GM12891 (cell line): ENCODE measurements at regions not wholly inside any gene's neighbourhood (a gene's known extent, or its start where the extent isn't known, plus 50 kb on each side); places are given as distances from the start of the nearest gene placed in this dataset.
"Not testable (repeated sequence)": the region's sequence is repeated elsewhere in the genome, so short reads cannot be mapped to it uniquely, and the experiment has no call there.

Experiments
- DNase-seq: peaks from one replicate; pipeline ENCODE4 v3.0.0; 2011; ENCODE audit warnings: low spot score; ENCODE audit not compliant: insufficient read length
- FAIRE-seq: peaks from 2 replicates; lab custom pipeline; 2011; peaks lifted over from hg19 to GRCh38; lab: Jason Lieb, UNC
- PAX5 ChIP-seq: IDR thresholded peaks from 2 replicates; pipeline ENCODE4 v1.6.1; 2011; ENCODE audit warnings: low read length, moderate library complexity, mild to moderate bottlenecking; ENCODE audit not compliant: insufficient read depth, severe bottlenecking
- POLR2A ChIP-seq: IDR thresholded peaks from 2 replicates; pipeline ENCODE4 v1.6.1; 2011; ENCODE audit warnings: low read depth, low read length, control low read depth
- POLR2AphosphoS5 ChIP-seq: IDR thresholded peaks from 2 replicates; pipeline ENCODE4 v1.6.1; 2011; ENCODE audit warnings: low read depth, low read length, control low read depth
- POU2F2 ChIP-seq: IDR thresholded peaks from 2 replicates; pipeline ENCODE4 v1.6.1; 2011; ENCODE audit warnings: low read depth, mild to moderate bottlenecking, control low read depth, low read length, moderate library complexity
- SPI1 ChIP-seq: IDR thresholded peaks from 2 replicates; pipeline ENCODE4 v1.6.1; 2011; ENCODE audit warnings: low read depth, low read length, control low read depth
- TAF1 ChIP-seq: IDR thresholded peaks from 2 replicates; pipeline ENCODE4 v1.6.1; 2011; ENCODE audit warnings: low read depth, low read length, control low read depth

DNA sequence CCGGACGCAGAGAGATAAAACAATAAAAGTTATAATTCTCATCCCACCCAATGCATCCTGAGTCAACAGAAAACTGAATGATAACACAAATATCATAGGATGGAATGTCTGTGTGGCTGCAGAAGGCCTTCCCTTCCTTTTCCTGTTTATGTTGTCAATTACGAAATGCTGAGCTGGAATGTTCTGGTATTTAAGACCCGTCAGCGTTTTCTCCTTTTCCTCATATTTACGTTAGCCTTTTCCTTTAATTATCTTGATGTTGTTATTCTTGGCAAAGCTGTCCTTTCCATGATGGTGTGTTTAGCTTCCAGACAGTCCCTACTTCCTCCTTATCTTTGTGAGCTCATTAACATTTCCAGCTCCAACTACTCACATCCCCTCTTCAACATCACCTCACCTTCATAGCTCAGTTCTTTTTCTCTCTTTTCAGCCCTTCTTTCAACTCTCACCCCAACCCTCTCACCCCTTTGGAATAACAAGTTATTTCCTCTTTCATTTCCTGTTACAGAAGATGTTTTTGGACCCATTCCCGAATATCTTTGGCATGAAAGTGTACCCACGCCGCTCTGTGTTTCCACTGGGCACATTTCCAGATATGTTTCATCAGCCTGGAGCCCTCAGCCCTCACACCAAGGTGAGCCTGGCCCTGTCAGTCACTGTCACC is 221.6 kb downstream of the NR2F1-AS1 start:
- no peak for DNase-seq
- FAIRE-seq, result no peak
- TF ChIP-seq TAF1 (no peak), POU2F2 (no peak), POLR2AphosphoS5 (no peak), SPI1 (no peak), PAX5 (no peak), POLR2A (no peak)

DNA sequence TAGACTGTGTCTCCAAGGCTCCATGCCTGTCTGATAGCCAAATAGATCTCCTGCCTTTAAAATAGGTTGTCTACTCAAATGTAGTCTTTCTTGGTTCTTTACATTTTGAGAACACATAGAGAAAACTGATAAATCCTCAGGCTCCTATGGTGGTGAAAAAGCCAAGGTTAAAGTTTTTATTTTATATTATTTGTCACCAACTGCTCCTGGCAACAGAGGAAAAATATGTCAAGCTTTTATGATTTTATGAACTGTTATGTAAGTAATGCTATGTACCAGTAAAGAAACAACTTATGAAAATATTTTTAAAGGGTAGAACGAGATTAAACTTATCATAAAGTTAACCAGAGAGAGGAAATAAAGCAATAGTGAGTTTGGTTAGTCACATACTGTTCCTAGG is 222.8 kb downstream of the NR2F1-AS1 start:
- no peak for DNase-seq
- no peak for TF ChIP-seq POLR2A
- TF ChIP-seq POU2F2, result no peak
- TF ChIP-seq POLR2AphosphoS5, result no peak
- no peak for TF ChIP-seq TAF1
- TF ChIP-seq PAX5, result no peak
- no peak for TF ChIP-seq SPI1
- no peak for FAIRE-seq

GRCh38 chr5:93357686-93358085 is 223.3 kb downstream of the NR2F1-AS1 start:
- no peak for FAIRE-seq
- TF ChIP-seq SPI1 (no peak), POLR2A (no peak), POU2F2 (no peak), POLR2AphosphoS5 (no peak), TAF1 (no peak)

GRCh38 chr5:93355691-93356090 is 225.3 kb downstream of the NR2F1-AS1 start:
- no peak for DNase-seq
- no peak for FAIRE-seq
- TF ChIP-seq POU2F2, result no peak
- TF ChIP-seq TAF1, result no peak
- no peak for TF ChIP-seq PAX5
- no peak for TF ChIP-seq SPI1
- TF ChIP-seq POLR2AphosphoS5, result no peak
- TF ChIP-seq POLR2A, result no peak

More at GRCh38 chr5:93357686-93358085, 223.3 kb downstream of the NR2F1-AS1 start:
- no peak for DNase-seq

DNA sequence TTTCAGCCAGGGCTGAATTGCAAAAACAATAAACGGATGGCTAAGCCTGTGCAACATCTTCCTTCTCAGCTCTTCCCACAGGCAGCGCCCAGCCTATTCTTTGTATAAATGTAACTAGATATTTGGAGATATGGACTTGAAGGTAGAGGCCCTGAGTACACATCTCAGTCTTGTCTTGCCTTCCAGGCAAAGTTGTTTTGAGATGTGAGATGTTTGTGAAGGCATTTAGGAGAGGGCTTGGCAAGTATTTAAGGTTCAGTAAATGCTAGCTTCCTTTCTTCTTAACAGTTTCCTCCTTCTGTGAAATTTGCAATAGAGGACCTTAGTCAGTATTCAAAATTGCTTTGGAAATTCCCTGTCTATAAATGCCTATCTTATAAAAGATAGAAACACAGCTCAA is 228.8 kb downstream of the NR2F1-AS1 start:
- TF ChIP-seq PAX5, result no peak
- no peak for TF ChIP-seq SPI1
- TF ChIP-seq POLR2A, result no peak
- no peak for TF ChIP-seq POU2F2
- TF ChIP-seq POLR2AphosphoS5, result no peak
- TF ChIP-seq TAF1, result no peak
- FAIRE-seq (no peak), DNase-seq (no peak)

DNA sequence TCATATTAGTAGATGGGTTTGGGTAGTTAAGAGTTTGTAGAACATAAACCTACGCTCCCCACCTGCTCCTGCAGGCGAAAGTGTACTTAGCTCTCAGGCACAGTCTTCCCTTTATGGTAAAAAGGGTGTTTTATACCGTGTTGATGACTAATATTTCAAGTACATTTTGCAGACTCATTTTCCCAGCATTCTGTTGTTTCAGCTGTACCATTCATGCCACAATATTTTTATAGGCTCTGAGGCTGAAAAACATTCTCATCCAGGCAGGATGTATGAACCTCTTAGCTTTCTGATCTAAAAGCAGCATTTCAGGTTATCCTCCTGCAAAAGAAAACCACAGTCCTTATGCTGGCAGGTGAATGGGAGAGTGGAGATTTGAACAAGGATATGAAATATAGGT is 231.4 kb downstream of the NR2F1-AS1 start:
- no peak for DNase-seq
- TF ChIP-seq SPI1 (no peak), TAF1 (no peak), POLR2AphosphoS5 (no peak), PAX5 (no peak), POLR2A (no peak), POU2F2 (no peak)
- FAIRE-seq, result no peak

- no peak for FAIRE-seq
- TF ChIP-seq TAF1 (no peak), PAX5 (no peak), POLR2AphosphoS5 (no peak), POLR2A (no peak), POU2F2 (no peak), SPI1 (no peak)
- no peak for DNase-seq
Measured at GRCh38 chr5:93348231-93348630, 232.8 kb downstream of the NR2F1-AS1 start.

DNA sequence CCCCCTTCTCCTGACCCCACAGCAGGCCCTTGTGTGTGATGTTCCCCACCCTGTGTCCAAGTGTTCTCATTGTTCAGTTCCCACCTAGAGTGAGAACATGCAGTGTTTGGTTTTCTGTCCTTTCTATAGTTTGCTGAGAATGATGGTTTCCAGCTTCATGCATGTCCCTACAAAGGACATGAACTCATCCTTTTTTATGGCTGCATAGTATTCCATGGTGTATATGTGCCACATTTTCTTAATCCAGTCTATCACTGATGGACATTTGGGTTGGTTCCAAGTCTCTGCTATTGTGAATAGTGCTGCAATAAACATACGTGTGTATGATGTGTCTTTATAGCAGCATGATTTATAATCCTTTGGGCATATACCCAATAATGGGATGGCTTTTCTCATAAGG is 234.2 kb downstream of the NR2F1-AS1 start:
- DNase-seq, FAIRE-seq: not testable (repeated sequence)

GRCh38 chr5:93346301-93346700 is 234.7 kb downstream of the NR2F1-AS1 start:
- FAIRE-seq (no peak), DNase-seq (no peak)
- TF ChIP-seq PAX5 (no peak), TAF1 (no peak), POU2F2 (no peak), POLR2AphosphoS5 (no peak), SPI1 (no peak), POLR2A (no peak)

DNA sequence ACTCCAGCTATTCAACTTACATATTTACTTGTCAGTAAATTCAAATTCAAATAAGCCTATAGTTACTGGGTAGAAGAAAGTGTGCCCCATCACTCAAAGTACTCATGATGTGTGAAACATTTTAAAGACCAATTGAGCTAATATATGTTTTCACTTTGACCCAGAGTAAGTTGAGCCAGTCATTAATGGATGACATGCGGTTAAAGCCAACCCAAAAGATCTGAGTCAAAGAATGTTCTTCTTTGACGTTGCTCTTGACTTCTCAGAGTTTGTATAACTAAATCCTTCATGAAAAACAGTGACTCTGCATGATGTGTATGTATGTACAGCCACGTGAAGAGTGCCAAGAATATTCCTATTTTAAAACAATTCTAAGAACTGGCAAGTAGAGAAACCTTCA is 237.4 kb downstream of the NR2F1-AS1 start:
- no peak for TF ChIP-seq POLR2AphosphoS5
- TF ChIP-seq POU2F2, result no peak
- TF ChIP-seq SPI1, result no peak
- TF ChIP-seq TAF1, result no peak
- TF ChIP-seq PAX5, result no peak
- TF ChIP-seq POLR2A, result no peak
- FAIRE-seq (peak; percentile 26), DNase-seq (no peak)
